ENCODE measurements at regions not wholly inside any gene's neighbourhood (a gene's known extent, or its start where the extent isn't known, plus 50 kb on each side); places are given as distances from the start of the nearest gene placed in this dataset.

- TF ChIP-seq POLR2AphosphoS5 (IDR thresholded peaks at IDR 0.05) (no peak), CTCF (IDR thresholded peaks at IDR 0.05) (no peak)
Measured at GRCh38 chr14:71698673-71699072, 233.6 kb upstream of the RGS6 start.

Data from transverse colon (tissue), 4 donors.